ENCODE measurements at regions not wholly inside any gene's neighbourhood (a gene's known extent, or its start where the extent isn't known, plus 50 kb on each side); places are given as distances from the start of the nearest gene placed in this dataset.

- Mint-ChIP-seq H3K4me3 (no peak overlapping the region), H3K27ac (no peak overlapping the region), H3K36me3 (ENCODE audit: insufficient read depth in 1 of 3, low read depth in 3 of 3) (no peaks in the 10 kb centered on the region), H3K9me3 (no peaks in the 10 kb centered on the region), H3K27me3 (ENCODE audit: low read depth) (no peaks in the 10 kb centered on the region), H3K4me1 (no peaks in the 10 kb centered on the region)
- H2AFZ ChIP-seq (ENCODE audit: low read length), result no peak overlapping the region
- H3K27me3 ChIP-seq (ENCODE audit: insufficient read depth, low read length), result no peaks in the 10 kb centered on the region
- no peak overlapping the region for H3K18ac ChIP-seq (ENCODE audit: insufficient read length, low read depth, low read length)
- no peak overlapping the region for H3K9ac ChIP-seq (ENCODE audit: extremely low read depth, insufficient read length, low read length)
- no peak overlapping the region for H2BK12ac ChIP-seq (ENCODE audit: insufficient read length, low read depth, low read length)
- no peak overlapping the region for H2BK15ac ChIP-seq (ENCODE audit: low read depth, low read length)
- no peaks in the 10 kb centered on the region for H4K20me1 ChIP-seq (ENCODE audit: control insufficient read depth, insufficient read depth, insufficient read length)
- H3K23ac ChIP-seq (ENCODE audit: insufficient read length, low read depth, low read length), result no peak overlapping the region
- no peak overlapping the region for H3K4me2 ChIP-seq (ENCODE audit: insufficient read depth, insufficient read length, low read length)
- H3K9me3 ChIP-seq (ENCODE audit: control insufficient read depth, low read depth, low read length), result no peaks in the 10 kb centered on the region
- H2BK5ac ChIP-seq (ENCODE audit: insufficient read length, low read length), result no peak overlapping the region
- H2AK5ac ChIP-seq (ENCODE audit: insufficient read length, low read length), result no peak overlapping the region
- H3K27ac ChIP-seq (ENCODE audit: insufficient read length, low read depth, low read length), result no peak overlapping the region
- no peak overlapping the region for H4K5ac ChIP-seq (ENCODE audit: insufficient read length, low read depth, low read length)
- H3K4ac ChIP-seq (ENCODE audit: low read depth, low read length), result no peak overlapping the region
- no peak overlapping the region for H3K56ac ChIP-seq (ENCODE audit: insufficient read length, low read depth, low read length)
- H2BK120ac ChIP-seq (ENCODE audit: low read depth, low read length, poor library complexity, severe bottlenecking), result no peak overlapping the region
- no peak overlapping the region for H3T11ph ChIP-seq (ENCODE audit: low read length)
- no peaks in the 10 kb centered on the region for H3K23me2 ChIP-seq (ENCODE audit: insufficient read length, low read depth, low read length, poor library complexity, severe bottlenecking)
- H4K8ac ChIP-seq (replicated peaks; ENCODE audit: insufficient read length, low read depth, low read length), result no peak overlapping the region
- no peaks in the 10 kb centered on the region for H3K79me2 ChIP-seq (ENCODE audit: insufficient read depth, low read length)
- no CpG with 5 or more reads among the region's 1 CpG for WGBS (ENCODE audit: extremely low coverage, insufficient read length, low lambda C conversion rate)
- H3K79me1 ChIP-seq (ENCODE audit: insufficient read depth, low read depth, low read length, poor library complexity, severe bottlenecking), result no peaks in the 10 kb centered on the region
- DNase-seq, result no peak
- TF ChIP-seq, protein P1, sequence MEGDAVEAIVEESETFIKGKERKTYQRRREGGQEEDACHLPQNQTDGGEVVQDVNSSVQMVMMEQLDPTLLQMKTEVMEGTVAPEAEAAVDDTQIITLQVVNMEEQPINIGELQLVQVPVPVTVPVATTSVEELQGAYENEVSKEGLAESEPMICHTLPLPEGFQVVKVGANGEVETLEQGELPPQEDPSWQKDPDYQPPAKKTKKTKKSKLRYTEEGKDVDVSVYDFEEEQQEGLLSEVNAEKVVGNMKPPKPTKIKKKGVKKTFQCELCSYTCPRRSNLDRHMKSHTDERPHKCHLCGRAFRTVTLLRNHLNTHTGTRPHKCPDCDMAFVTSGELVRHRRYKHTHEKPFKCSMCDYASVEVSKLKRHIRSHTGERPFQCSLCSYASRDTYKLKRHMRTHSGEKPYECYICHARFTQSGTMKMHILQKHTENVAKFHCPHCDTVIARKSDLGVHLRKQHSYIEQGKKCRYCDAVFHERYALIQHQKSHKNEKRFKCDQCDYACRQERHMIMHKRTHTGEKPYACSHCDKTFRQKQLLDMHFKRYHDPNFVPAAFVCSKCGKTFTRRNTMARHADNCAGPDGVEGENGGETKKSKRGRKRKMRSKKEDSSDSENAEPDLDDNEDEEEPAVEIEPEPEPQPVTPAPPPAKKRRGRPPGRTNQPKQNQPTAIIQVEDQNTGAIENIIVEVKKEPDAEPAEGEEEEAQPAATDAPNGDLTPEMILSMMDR (conservative IDR thresholded peaks at IDR 0.05), result no peak
- H4K91ac ChIP-seq (ENCODE audit: insufficient read length, low read depth, low read length), result no peak overlapping the region
- H3K14ac ChIP-seq (ENCODE audit: insufficient read depth, low read length), result no peak overlapping the region
- H2BK20ac ChIP-seq (ENCODE audit: low read depth, low read length, poor library complexity, severe bottlenecking), result no peak overlapping the region
- H3K4me1 ChIP-seq (ENCODE audit: insufficient read depth, low read length), result no peaks in the 10 kb centered on the region
Measured at GRCh38 chr13:65943024-65943423, 1287.1 kb downstream of the PCDH9 start.
